HepG2 (cell line): ENCODE measurements at regions not wholly inside any gene's neighbourhood (a gene's known extent, or its start where the extent isn't known, plus 50 kb on each side); places are given as distances from the start of the nearest gene placed in this dataset.

Source experiments
- ATAC-seq: fragments of 200-7000 bp; cut with Tn5 transposase; 3 replicates; pipeline ENCODE4 v1.9.1; 2020; ENCODE audit warnings: mild to moderate bottlenecking, moderate library complexity
- BruUV-seq: library from RNA; stranded (reverse); fragments of 400-500 nt; replicated peaks from 2 replicates; lab custom pipeline; 2021; lab: Mats Ljungman, UMichigan
- CTCF ChIA-PET: fragments of 300-600 bp; formaldehyde crosslinking; extraction: SDS; loops from one replicate; lab custom pipeline; 2021; ENCODE audit warnings: low total read pairs, inconsistent platforms, low intra/inter-chr PET ratio; lab: Yijun Ruan, JAX
- POLR2A ChIA-PET: fragments of 350-600 bp; sonication (Branson Sonifier 250); formaldehyde crosslinking; loops from one replicate; lab custom pipeline; 2020; ENCODE audit warnings: antibody characterized with exemption, inconsistent platforms; lab: Yijun Ruan, JAX
- DNase-seq: peaks from one replicate; pipeline ENCODE4 v3.0.0-alpha.2; 2015; ENCODE audit warnings: low spot score
- FAIRE-seq: peaks from 3 replicates; lab custom pipeline; 2011; peaks lifted over from hg19 to GRCh38; lab: Jason Lieb, UNC
- H2AFZ ChIP-seq: one replicate; pipeline ENCODE4 v1.6.1; 2011; ENCODE audit warnings: low read length, inconsistent platforms
- H3K27ac ChIP-seq: fragments of 300-600 bp; 3 replicates; pipeline ENCODE4 v1.8.0; 2011; ENCODE audit warnings: mixed run types, mild to moderate bottlenecking, mixed read lengths, low read length, inconsistent platforms; ENCODE audit not compliant: insufficient read depth; ENCODE audit errors: extremely low read length
- H3K27me3 ChIP-seq, 2 experiments: fragments of 200-600 bp in 1 of 2; 2 replicates in 1 of 2; 3 replicates in 1 of 2; pipeline versions ENCODE4 v1.6.0 to v1.8.0; 2011; ENCODE audit warnings: low read length in 2 of 2, mild to moderate bottlenecking in 2 of 2, moderate library complexity in 2 of 2, inconsistent platforms in 1 of 2; ENCODE audit not compliant: insufficient read depth in 2 of 2, control insufficient read depth in 1 of 2
- H3K36me3 ChIP-seq, 2 experiments: fragments of 200-600 bp in 1 of 2; replicated peaks in 1 of 2; 2 replicates in 1 of 2; 3 replicates in 1 of 2; pipeline versions ENCODE4 v1.5.1 to v1.8.0; 2011; ENCODE audit warnings: low read length in 2 of 2, inconsistent platforms in 1 of 2; ENCODE audit not compliant: insufficient read depth in 2 of 2, control insufficient read depth in 1 of 2
- H3K4me1 ChIP-seq: 2 replicates; pipeline ENCODE4 v1.5.1; 2012; ENCODE audit warnings: low read length, inconsistent platforms; ENCODE audit not compliant: insufficient read depth
- H3K4me2 ChIP-seq: 2 replicates; pipeline ENCODE4 v1.6.0; 2011; ENCODE audit warnings: low read depth, low read length, inconsistent platforms
- H3K4me3 ChIP-seq, 3 experiments: fragments of 200-600 bp in 1 of 3; sonication (generic), shearing (Covaris generic) in 1 of 3; replicated peaks in 1 of 3; 2 replicates each; pipeline ENCODE4 v1.5.1; 2011 to 2016; ENCODE audit warnings: low read length in 3 of 3, inconsistent platforms in 2 of 3, low read depth in 2 of 3, mild to moderate bottlenecking in 2 of 3, control low read depth in 1 of 3, mixed read lengths in 1 of 3; ENCODE audit not compliant: insufficient read depth in 1 of 3
- H3K79me2 ChIP-seq: one replicate; pipeline ENCODE4 v1.6.1; 2011; ENCODE audit warnings: low read length, inconsistent platforms; ENCODE audit not compliant: insufficient read depth
- H3K9ac ChIP-seq: 2 replicates; pipeline ENCODE4 v1.6.0; 2011; ENCODE audit warnings: mild to moderate bottlenecking, low read depth, low read length, inconsistent platforms; ENCODE audit not compliant: insufficient read depth
- H3K9me3 ChIP-seq: 2 replicates; pipeline ENCODE4 v1.5.1; 2012; ENCODE audit warnings: mild to moderate bottlenecking, low read length
- H4K20me1 ChIP-seq: 2 replicates; pipeline ENCODE4 v1.6.0; 2011; ENCODE audit warnings: inconsistent platforms, mild to moderate bottlenecking, low read length, moderate library complexity; ENCODE audit not compliant: insufficient read depth
- ASH2L ChIP-seq: fragments of 300-600, 200-600 bp; sonication (generic); IDR thresholded peaks from 2 replicates; pipeline ENCODE4 v1.7.0; 2017; ENCODE audit warnings: low read depth, mild to moderate bottlenecking, moderate library complexity, mixed read lengths, low read length; ENCODE audit not compliant: insufficient read length
- BCL3 ChIP-seq: sonication (generic); formaldehyde crosslinking; IDR thresholded peaks from 2 replicates; pipeline ENCODE4 v1.5.1; 2020; ENCODE audit warnings: mild to moderate bottlenecking, missing genetic modification reagents, moderate library complexity
- EEA1 ChIP-seq: sonication (generic); formaldehyde crosslinking; IDR thresholded peaks from 2 replicates; pipeline ENCODE4 v1.5.1; 2020; ENCODE audit warnings: mild to moderate bottlenecking, missing genetic modification reagents, borderline replicate concordance
- GLI4 ChIP-seq: sonication (generic); formaldehyde crosslinking; IDR thresholded peaks from 2 replicates; pipeline ENCODE4 v1.5.1; 2020; ENCODE audit warnings: missing genetic modification reagents, mild to moderate bottlenecking, moderate library complexity, borderline replicate concordance
- HOXA3 ChIP-seq: sonication (generic); formaldehyde crosslinking; IDR thresholded peaks from 2 replicates; pipeline ENCODE4 v1.5.0; 2020; ENCODE audit warnings: missing genetic modification reagents
- IKZF5 ChIP-seq: IDR thresholded peaks from 2 replicates; pipeline ENCODE4 v1.6.1; 2018; ENCODE audit warnings: missing genetic modification reagents, mild to moderate bottlenecking, missing compliant biosample characterization
- KLF6 ChIP-seq: IDR thresholded peaks from 2 replicates; pipeline ENCODE4 v1.8.0; 2016; ENCODE audit warnings: missing biosample characterization, missing genetic modification reagents
- NFRKB ChIP-seq: fragments of 450-650 bp; IDR thresholded peaks from 2 replicates; pipeline ENCODE4 v1.6.1; 2017
- NR2F2 ChIP-seq: IDR thresholded peaks from 2 replicates; pipeline ENCODE4 v1.6.1; 2012; ENCODE audit warnings: low read depth, inconsistent platforms, borderline replicate concordance
- PHF21A ChIP-seq: sonication (generic); formaldehyde crosslinking; IDR thresholded peaks from 2 replicates; pipeline ENCODE4 v1.5.0; 2020; ENCODE audit warnings: mild to moderate bottlenecking, missing genetic modification reagents
- PPARG ChIP-seq: conservative IDR thresholded peaks from 2 replicates; pipeline ENCODE4 v1.6.1; 2016; ENCODE audit warnings: missing biosample characterization, missing genetic modification reagents
- SMAD3 ChIP-seq: sonication (generic); formaldehyde crosslinking; IDR thresholded peaks from 2 replicates; pipeline ENCODE4 v1.4.0; 2020; ENCODE audit warnings: missing genetic modification reagents
- TBX3 ChIP-seq: fragments of 450-650 bp; IDR thresholded peaks from 2 replicates; pipeline ENCODE4 v1.6.1; 2017; ENCODE audit warnings: antibody characterized with exemption, mild to moderate bottlenecking, inconsistent platforms, borderline replicate concordance
- WIZ ChIP-seq: sonication (generic); formaldehyde crosslinking; IDR thresholded peaks from 2 replicates; pipeline ENCODE4 v1.5.1; 2020; ENCODE audit warnings: mild to moderate bottlenecking, missing genetic modification reagents
- YY1 ChIP-seq: IDR thresholded peaks from 2 replicates; pipeline ENCODE4 v1.6.1; 2011; ENCODE audit warnings: low read length, low read depth, moderate library complexity, mild to moderate bottlenecking; ENCODE audit not compliant: insufficient read depth, insufficient replicate concordance
- ZNF614 ChIP-seq: IDR thresholded peaks from 2 replicates; pipeline ENCODE4 v1.6.1; 2018; ENCODE audit warnings: missing biosample characterization, missing genetic modification reagents, inconsistent platforms, borderline replicate concordance
- ZNF713 ChIP-seq: sonication (generic); formaldehyde crosslinking; IDR thresholded peaks from 2 replicates; pipeline ENCODE4 v1.4.0; 2020; ENCODE audit warnings: mild to moderate bottlenecking, missing genetic modification reagents
- ZNF816 ChIP-seq: sonication (generic); formaldehyde crosslinking; IDR thresholded peaks from 2 replicates; pipeline ENCODE4 v1.8.0; 2022; ENCODE audit warnings: missing genetic modification reagents, mild to moderate bottlenecking, borderline replicate concordance
- ZNF850 ChIP-seq: sonication (generic); formaldehyde crosslinking; conservative IDR thresholded peaks from 2 replicates; pipeline ENCODE4 v1.9.0; 2021; ENCODE audit warnings: mild to moderate bottlenecking, missing genetic modification reagents
- ZNF891 ChIP-seq: sonication (generic); formaldehyde crosslinking; IDR thresholded peaks from 2 replicates; pipeline ENCODE4 v1.5.0; 2020; ENCODE audit warnings: mild to moderate bottlenecking, missing genetic modification reagents
- WGBS: methylation state at CpG from one replicate; pipeline ENCODE4 v1.1.6; 2017; ENCODE audit warnings: low lambda C conversion rate; 5-methylcytosine and 5-hydroxymethylcytosine counted together
- in situ Hi-C: cut with HindIII; loops from 2 replicates; pipeline ENCODE4 v1.10.0; 2017; ENCODE audit warnings: low pct_unique_long_range_greater_than_20kb; ENCODE audit not compliant: extremely low pct_ligation_motif_present
- intact Hi-C: fragments of 100-400 bp; cut with micrococcal nuclease; formaldehyde crosslinking; loops from one replicate; pipeline ENCODE4 v1.10.0; 2022; ENCODE audit not compliant: unreplicated experiment

- TF ChIP-seq IKZF5 (CRISPR knock-in tag) (no peak), PPARG (CRISPR knock-in tag) (no peak)
Measured at GRCh38 chr5:2488593-2488992, 262.9 kb downstream of the IRX2 start (continued).

GRCh38 chr5:2487152-2487763 lies 264.2 kb downstream of the IRX2 start:
- intact Hi-C loops (no loop called here), in situ Hi-C loops (no loop called here)
- Histone ChIP-seq H3K36me3 (no peaks in the 10 kb centered on the region), H3K9me3 (peaks cover 13% of the 10 kb centered on the region), H4K20me1 (no peaks in the 10 kb centered on the region), H3K4me3 (no peak overlapping the region), H3K27ac (no peak overlapping the region), H3K4me1 (no peaks in the 10 kb centered on the region), H3K4me2 (no peak overlapping the region), H3K27me3 (no peaks in the 10 kb centered on the region), H3K79me2 (no peaks in the 10 kb centered on the region), H2AFZ (no peak overlapping the region), H3K9ac (no peak overlapping the region)
- ChIA-PET CTCF (no interaction called here), POLR2A (no interaction called here)
- WGBS = 0% methylated on average over 2 of the region's 2 CpGs
- no TSS peak for BruUV-seq
- no peak for FAIRE-seq
- no peak for TF ChIP-seq GLI4 (CRISPR knock-in tag)
- TF ChIP-seq YY1 = no peak
- TF ChIP-seq SMAD3 = no peak
- TF ChIP-seq NFRKB = no peak
- no peak for TF ChIP-seq ASH2L
- TF ChIP-seq ZNF713 (CRISPR knock-in tag) = no peak
- no peak for TF ChIP-seq PHF21A (CRISPR knock-in tag)
- no peak for TF ChIP-seq TBX3
- no peak for TF ChIP-seq WIZ (CRISPR knock-in tag)
- no peak for TF ChIP-seq ZNF816
- no peak for TF ChIP-seq ZNF614 (CRISPR knock-in tag)
- no peak for TF ChIP-seq NR2F2
- no peak for TF ChIP-seq ZNF850
- TF ChIP-seq KLF6 (CRISPR knock-in tag) = no peak
- TF ChIP-seq HOXA3 = no peak
- TF ChIP-seq BCL3 = no peak
- TF ChIP-seq ZNF891 (CRISPR knock-in tag) = no peak
- TF ChIP-seq EEA1 (CRISPR knock-in tag) = no peak
- no peak for ATAC-seq
- no peak for DNase-seq
